OCI-LY1 (cell line): ENCODE measurements at regions not wholly inside any gene's neighbourhood (a gene's known extent, or its start where the extent isn't known, plus 50 kb on each side); places are given as distances from the start of the nearest gene placed in this dataset.

Experiments used
- H2AFZ ChIP-seq: fragments of 200-600 bp; sonication (generic), shearing (Covaris generic); 2 replicates; pipeline ENCODE4 v1.6.0; 2014; ENCODE audit warnings: antibody characterized with exemption, mild to moderate bottlenecking, low read length
- H3F3A ChIP-seq: fragments of 200-600 bp; sonication (generic), shearing (Covaris generic); 2 replicates; pipeline ENCODE4 v1.6.0; 2014; ENCODE audit warnings: mild to moderate bottlenecking, antibody characterized with exemption, low read length, moderate library complexity; ENCODE audit not compliant: insufficient read depth
- H3K27ac ChIP-seq: fragments of 200-600 bp; sonication (generic); 2 replicates; pipeline ENCODE4 v1.5.1; 2014; ENCODE audit warnings: low read length, mixed run types, mild to moderate bottlenecking, low read depth; ENCODE audit not compliant: poor library complexity, severe bottlenecking
- H3K27me3 ChIP-seq: fragments of 200-600 bp; sonication (generic); 2 replicates; pipeline ENCODE4 v1.6.0; 2014; ENCODE audit warnings: antibody characterized with exemption, mild to moderate bottlenecking, low read length, moderate library complexity; ENCODE audit not compliant: insufficient read depth
- H3K36me3 ChIP-seq: fragments of 200-600 bp; sonication (generic); 2 replicates; pipeline ENCODE4 v1.6.1; 2014; ENCODE audit warnings: mild to moderate bottlenecking, antibody characterized with exemption, low read length, moderate library complexity, mixed read lengths; ENCODE audit not compliant: insufficient read depth
- H3K4me1 ChIP-seq: fragments of 200-600 bp; sonication (generic); 2 replicates; pipeline ENCODE4 v1.5.1; 2014; ENCODE audit warnings: mild to moderate bottlenecking, low read length, moderate library complexity; ENCODE audit not compliant: insufficient read depth, severe bottlenecking
- H3K4me2 ChIP-seq: fragments of 200-600 bp; sonication (generic), shearing (Covaris generic); 2 replicates; pipeline ENCODE4 v1.6.1; 2014; ENCODE audit warnings: low read length
- H3K4me3 ChIP-seq: fragments of 200-600 bp; sonication (generic); 2 replicates; pipeline ENCODE4 v1.5.1; 2014; ENCODE audit warnings: low read length, low read depth, mild to moderate bottlenecking, mixed read lengths; ENCODE audit not compliant: poor library complexity, severe bottlenecking
- H3K79me2 ChIP-seq: fragments of 200-600 bp; shearing (Covaris generic); 2 replicates; pipeline ENCODE4 v1.6.1; 2016; ENCODE audit warnings: mixed run types, low read length, mixed read lengths; ENCODE audit not compliant: insufficient read depth
- H3K9ac ChIP-seq: fragments of 200-600 bp; sonication (generic), shearing (Covaris generic); 2 replicates; pipeline ENCODE4 v1.6.1; 2014; ENCODE audit warnings: mild to moderate bottlenecking, low read length, mixed read lengths
- H3K9me2 ChIP-seq: fragments of 200-600 bp; sonication (generic), shearing (Covaris generic); 2 replicates; pipeline ENCODE4 v1.6.1; 2014; ENCODE audit warnings: low read depth, mild to moderate bottlenecking, low read length, mixed read lengths
- H3K9me3 ChIP-seq: fragments of 200-600 bp; shearing (Covaris generic); 2 replicates; pipeline ENCODE4 v1.6.1; 2014; ENCODE audit warnings: low read length, mixed read lengths
- H4K20me1 ChIP-seq: fragments of 200-600 bp; sonication (generic), shearing (Covaris generic); 2 replicates; pipeline ENCODE4 v1.6.0; 2016; ENCODE audit warnings: mild to moderate bottlenecking, low read length; ENCODE audit not compliant: insufficient read depth
- EZH2 ChIP-seq: fragments of 200-600 bp; sonication (generic), shearing (Covaris generic); IDR thresholded peaks from 2 replicates; pipeline ENCODE4 v1.8.0; 2017; ENCODE audit warnings: borderline replicate concordance, mixed run types, mild to moderate bottlenecking, antibody characterized with exemption, low read length, moderate library complexity, mixed read lengths
- TF ChIP-seq, protein P1 (sequence below): fragments of 200-600 bp; sonication (generic), shearing (Covaris generic); IDR thresholded peaks from 2 replicates; pipeline ENCODE4 v1.5.1; 2017; ENCODE audit warnings: mild to moderate bottlenecking, antibody characterized with exemption, low read length, moderate library complexity, mixed read lengths

DNA sequence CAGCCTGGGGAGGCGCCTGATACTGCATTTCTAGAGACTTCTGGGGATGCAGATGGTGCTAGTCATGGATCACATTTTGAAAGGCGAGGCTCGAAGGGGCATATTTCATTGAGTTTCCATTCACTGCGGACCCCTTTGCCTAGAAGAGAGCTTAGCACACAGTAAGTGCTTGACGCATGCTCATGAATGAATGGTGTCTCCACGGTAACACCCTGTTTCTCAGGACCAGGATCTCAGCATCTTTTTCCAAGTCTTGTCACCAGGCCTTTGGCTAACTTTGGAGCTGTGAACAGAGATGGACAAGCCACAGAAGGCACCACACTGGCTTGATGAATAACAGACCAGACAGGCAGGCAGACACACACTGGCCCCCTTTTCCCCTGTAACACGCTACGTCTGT, 151.3 kb downstream of the FOXL1 start:
- H2AFZ ChIP-seq = no peak overlapping the region
- H3K27me3 ChIP-seq = peaks cover 9% of the 10 kb centered on the region

DNA sequence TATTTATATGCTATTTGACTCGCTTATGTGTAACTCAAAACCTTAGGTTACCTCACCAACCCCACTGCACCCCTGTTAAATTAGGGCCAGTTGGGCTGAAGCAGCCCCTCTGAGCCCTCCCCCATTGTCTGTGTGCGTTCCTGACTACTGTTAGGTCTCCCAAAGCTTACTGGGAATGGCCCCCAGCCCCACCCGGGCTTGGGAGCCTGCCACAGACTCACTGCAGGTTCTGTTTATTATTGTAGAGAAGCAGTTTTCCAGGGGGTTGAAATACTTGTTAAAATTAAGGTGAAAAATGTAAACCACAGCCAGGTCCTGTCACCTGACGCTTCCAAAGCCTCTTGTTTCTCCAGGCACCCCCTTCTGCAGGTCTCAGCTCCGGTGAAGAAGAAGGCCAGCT, 151.7 kb downstream of the FOXL1 start:
- Histone ChIP-seq H3K79me2 (no peaks in the 10 kb centered on the region), H3K27ac (no peak overlapping the region)

More for the DNA sequence above, 151.3 kb downstream of the FOXL1 start:
- no peaks in the 10 kb centered on the region for H3K9me2 ChIP-seq
- TF ChIP-seq, protein P1, sequence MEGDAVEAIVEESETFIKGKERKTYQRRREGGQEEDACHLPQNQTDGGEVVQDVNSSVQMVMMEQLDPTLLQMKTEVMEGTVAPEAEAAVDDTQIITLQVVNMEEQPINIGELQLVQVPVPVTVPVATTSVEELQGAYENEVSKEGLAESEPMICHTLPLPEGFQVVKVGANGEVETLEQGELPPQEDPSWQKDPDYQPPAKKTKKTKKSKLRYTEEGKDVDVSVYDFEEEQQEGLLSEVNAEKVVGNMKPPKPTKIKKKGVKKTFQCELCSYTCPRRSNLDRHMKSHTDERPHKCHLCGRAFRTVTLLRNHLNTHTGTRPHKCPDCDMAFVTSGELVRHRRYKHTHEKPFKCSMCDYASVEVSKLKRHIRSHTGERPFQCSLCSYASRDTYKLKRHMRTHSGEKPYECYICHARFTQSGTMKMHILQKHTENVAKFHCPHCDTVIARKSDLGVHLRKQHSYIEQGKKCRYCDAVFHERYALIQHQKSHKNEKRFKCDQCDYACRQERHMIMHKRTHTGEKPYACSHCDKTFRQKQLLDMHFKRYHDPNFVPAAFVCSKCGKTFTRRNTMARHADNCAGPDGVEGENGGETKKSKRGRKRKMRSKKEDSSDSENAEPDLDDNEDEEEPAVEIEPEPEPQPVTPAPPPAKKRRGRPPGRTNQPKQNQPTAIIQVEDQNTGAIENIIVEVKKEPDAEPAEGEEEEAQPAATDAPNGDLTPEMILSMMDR = no peak
- no peak for TF ChIP-seq EZH2
- no peaks in the 10 kb centered on the region for H3K36me3 ChIP-seq
- no peaks in the 10 kb centered on the region for H3F3A ChIP-seq
- no peaks in the 10 kb centered on the region for H4K20me1 ChIP-seq
- H3K9me3 ChIP-seq = no peaks in the 10 kb centered on the region
- no peaks in the 10 kb centered on the region for H3K4me1 ChIP-seq
- no peaks in the 10 kb centered on the region for H3K79me2 ChIP-seq
- no peak overlapping the region for H3K4me2 ChIP-seq
- H3K4me3 ChIP-seq = no peak overlapping the region
- no peak overlapping the region for H3K9ac ChIP-seq
- no peak overlapping the region for H3K27ac ChIP-seq

DNA sequence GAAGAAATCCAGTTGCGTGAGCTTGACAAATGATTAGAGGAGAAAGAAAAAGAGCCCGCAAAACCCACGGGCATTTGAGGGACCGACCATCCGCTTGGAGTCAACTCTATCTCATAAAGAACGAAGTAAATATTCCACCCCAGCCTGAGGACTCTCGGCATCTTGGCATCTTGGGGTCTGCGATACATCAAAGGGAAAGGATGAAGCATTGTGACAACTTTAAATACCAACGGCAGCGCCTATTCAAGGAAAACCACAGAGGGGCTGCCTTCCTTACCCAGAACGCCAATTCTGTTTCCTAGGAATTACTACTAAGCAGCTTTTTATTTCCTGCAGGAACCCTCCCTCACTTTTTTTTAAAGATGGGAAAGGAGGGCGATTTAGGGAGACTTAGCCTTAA, 152.2 kb downstream of the FOXL1 start:
- Histone ChIP-seq H2AFZ (no peak overlapping the region), H3K4me2 (no peak overlapping the region), H3K4me1 (no peaks in the 10 kb centered on the region), H3K27me3 (peaks cover 9% of the 10 kb centered on the region), H3K79me2 (no peaks in the 10 kb centered on the region), H3K9me3 (no peaks in the 10 kb centered on the region), H3K4me3 (no peak overlapping the region), H4K20me1 (no peaks in the 10 kb centered on the region), H3K9me2 (no peaks in the 10 kb centered on the region), H3K27ac (no peak overlapping the region), H3F3A (no peaks in the 10 kb centered on the region), H3K9ac (no peak overlapping the region), H3K36me3 (no peaks in the 10 kb centered on the region)
- no peak for TF ChIP-seq EZH2
- TF ChIP-seq, protein P1 = no peak

More for the DNA sequence above, 151.7 kb downstream of the FOXL1 start:
- no peak overlapping the region for H3K9ac ChIP-seq
- no peak overlapping the region for H3K4me2 ChIP-seq
- no peaks in the 10 kb centered on the region for H3K4me1 ChIP-seq
- TF ChIP-seq, protein P1 = no peak
- TF ChIP-seq EZH2 = no peak
- H3K9me3 ChIP-seq = no peaks in the 10 kb centered on the region
- peaks cover 9% of the 10 kb centered on the region for H3K27me3 ChIP-seq
- no peak overlapping the region for H2AFZ ChIP-seq
- no peaks in the 10 kb centered on the region for H3K9me2 ChIP-seq
- H3K4me3 ChIP-seq = no peak overlapping the region
- no peaks in the 10 kb centered on the region for H4K20me1 ChIP-seq
- no peaks in the 10 kb centered on the region for H3F3A ChIP-seq
- H3K36me3 ChIP-seq = no peaks in the 10 kb centered on the region
